HG03521 (cell line): ENCODE measurements at regions not wholly inside any gene's neighbourhood (a gene's known extent, or its start where the extent isn't known, plus 50 kb on each side); places are given as distances from the start of the nearest gene placed in this dataset.
"Not testable (repeated sequence)": the region's sequence is repeated elsewhere in the genome, so short reads cannot be mapped to it uniquely, and the experiment has no call there.

Experiments used
- ATAC-seq: cut with Tn5 transposase; IDR thresholded peaks from one replicate; pipeline ENCODE4 v1.9.1; 2021; ENCODE audit warnings: mild to moderate bottlenecking, moderate library complexity; ENCODE audit not compliant: unreplicated experiment

DNA sequence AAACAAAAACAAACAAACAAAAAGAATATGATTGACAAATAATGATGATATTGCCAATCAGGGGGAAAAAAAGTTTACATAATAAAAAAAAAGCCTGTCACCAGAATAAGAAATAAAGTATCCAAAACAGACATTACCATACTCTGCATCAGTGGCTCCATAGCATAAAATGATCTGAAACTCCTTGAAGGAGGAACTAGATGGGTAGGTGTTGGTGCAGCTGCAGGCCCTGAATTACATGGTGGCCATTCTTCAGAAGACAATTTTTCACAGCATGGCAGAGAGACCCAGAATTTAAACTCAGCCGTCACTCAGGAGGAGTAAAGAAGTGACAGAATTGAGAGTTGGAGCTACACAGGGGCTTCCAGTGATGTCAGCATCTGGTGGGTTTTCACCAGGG lies 60.2 kb downstream of the GLUL start:
- no peak for ATAC-seq

GRCh38 chr1:182330303-182330702 lies 61.3 kb downstream of the GLUL start:
- no peak for ATAC-seq

DNA sequence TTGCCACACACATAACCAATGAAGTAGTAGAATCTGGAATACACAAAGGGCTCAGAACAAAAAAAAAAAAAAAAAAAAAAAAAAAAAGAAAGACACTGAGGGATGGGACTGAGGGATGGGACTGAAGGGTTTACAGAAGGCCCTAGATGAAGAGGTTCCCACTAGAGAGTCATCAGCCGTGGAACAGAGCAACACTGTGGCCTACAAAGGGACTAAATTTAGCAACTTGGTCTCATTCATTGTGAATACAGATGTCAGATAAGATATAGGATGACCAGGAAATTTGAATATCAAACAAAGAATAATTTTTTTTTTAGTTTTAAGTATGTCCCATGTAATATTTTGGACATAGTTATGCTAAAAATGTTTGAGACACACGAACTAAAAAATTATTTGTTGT lies 62.1 kb downstream of the GLUL start:
- no peak for ATAC-seq

DNA sequence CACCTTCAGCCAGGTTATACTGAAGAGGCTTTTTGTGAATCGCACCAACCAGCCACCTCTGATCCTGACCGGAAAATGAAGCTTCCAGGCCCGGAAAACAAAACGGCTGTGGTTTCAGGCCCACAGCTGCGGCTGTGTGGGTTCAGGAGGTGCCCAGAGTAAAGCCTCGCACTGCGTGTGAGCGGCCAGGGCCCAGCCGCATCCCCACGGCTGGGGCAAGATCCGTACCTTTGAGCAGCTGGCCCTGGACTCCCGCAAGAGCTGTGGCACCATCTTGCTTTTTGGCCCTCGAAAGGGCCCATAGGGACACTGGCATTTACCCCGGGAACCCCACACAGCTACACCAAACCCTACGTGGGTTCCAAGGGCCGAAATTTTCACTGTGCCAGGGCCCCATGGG lies 63.0 kb downstream of the GLUL start:
- no peak for ATAC-seq

- no peak for ATAC-seq
Observed at GRCh38 chr1:182325339-182325738, 66.3 kb downstream of the GLUL start.

DNA sequence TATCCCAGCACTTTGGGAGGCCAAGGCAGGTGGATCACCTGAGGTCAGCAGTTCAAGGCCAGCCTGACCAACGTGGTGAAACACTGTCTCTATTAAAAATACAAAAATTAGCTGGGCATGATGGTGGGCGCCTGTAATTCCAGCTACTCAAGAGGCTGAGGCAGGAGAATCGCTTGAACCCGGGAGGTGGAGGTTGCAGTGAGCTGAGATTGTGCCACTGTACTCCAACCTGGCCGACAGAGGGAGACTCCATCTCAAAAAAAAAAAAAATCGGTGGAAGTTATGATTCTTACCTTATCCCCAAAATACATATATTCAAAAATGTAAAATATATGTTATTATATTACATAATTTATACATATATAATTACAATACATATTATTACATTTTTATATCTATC lies 70.1 kb downstream of the GLUL start:
- ATAC-seq = not testable (repeated sequence)

- ATAC-seq = no peak
Observed at GRCh38 chr1:182317611-182318161, 73.9 kb downstream of the GLUL start.

DNA sequence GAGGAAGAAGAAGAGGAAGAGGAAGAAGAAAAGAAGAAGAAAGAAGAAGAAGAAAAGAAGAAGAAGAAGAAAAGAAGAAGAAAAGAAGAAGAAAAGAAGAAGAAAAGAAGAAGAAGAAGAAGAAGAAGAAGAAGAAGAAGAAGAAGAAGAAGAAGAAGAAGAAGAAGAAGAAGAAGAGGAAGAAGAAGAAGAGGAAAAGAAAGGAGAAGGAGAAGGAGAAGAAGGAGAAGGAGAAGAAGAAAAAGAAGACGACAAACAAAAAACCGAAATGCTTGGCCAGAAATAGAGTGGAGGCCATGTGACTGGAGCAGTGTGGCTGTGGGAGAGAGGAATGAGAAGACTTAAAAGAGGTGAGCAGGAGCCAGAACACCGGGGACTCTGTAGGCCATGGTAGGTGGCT lies 75.1 kb downstream of the GLUL start:
- ATAC-seq = not testable (repeated sequence)

- ATAC-seq = no peak
Observed at GRCh38 chr1:182315167-182315556, 76.4 kb downstream of the GLUL start.

GRCh38 chr1:182309631-182310351 lies 81.8 kb downstream of the GLUL start:
- ATAC-seq = no peak

DNA sequence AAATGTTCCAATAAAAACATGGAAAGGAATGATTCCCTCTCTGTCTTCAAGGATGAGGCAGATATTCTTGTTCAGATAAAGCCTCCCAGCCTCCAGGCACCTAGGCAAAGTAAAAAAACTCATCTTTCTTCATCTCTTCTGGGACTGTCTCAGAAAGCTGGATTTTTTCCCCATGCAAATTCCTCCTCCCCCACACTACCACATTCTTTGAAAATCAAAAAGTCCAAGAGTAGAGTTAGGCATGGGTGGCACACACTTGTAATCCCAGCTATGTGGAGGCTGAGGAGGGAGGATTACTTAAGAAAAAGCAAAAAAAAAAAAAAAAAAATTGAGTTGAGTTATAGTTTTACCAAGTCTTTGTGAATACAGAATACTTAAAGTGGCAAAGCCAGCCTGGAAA lies 82.8 kb downstream of the GLUL start:
- ATAC-seq = no peak

DNA sequence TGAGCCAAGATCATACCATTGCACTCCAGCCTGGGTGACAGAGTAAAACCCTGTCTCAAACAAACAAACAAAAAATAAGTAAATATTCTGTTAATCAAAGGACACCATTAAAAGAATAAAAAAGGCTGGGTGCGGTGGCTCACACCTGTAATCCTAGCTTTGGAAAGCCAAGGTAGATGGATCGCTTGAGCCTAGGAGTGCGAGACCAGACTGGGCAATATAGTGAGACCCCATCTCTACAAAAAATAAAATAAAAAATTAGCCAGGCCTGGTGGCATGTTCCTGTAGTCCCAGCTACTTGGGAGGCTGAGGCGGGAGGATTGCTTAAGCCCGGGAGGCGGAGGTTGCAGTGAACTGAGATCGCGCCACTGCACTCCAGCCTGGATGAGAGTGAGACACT lies 84.1 kb downstream of the GLUL start:
- ATAC-seq = not testable (repeated sequence)

DNA sequence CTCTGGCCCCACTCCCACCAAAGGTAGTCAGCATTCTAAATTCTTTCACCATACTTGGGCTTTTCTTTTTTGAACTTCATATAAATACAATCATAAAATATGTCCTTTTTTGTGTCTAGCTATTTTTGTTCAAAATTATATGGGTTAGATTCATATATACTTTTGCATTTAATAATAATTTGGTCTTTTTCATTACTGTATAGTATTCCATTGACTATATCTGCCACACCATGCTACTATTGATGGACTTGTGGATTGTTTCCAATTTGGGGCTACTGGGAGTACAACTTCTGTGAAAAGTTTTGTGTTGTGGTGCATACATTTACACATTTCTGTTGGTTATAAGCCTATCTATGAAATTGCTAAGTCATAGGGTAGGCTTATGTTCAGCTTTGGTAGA lies 85.7 kb downstream of the GLUL start:
- ATAC-seq = no peak

DNA sequence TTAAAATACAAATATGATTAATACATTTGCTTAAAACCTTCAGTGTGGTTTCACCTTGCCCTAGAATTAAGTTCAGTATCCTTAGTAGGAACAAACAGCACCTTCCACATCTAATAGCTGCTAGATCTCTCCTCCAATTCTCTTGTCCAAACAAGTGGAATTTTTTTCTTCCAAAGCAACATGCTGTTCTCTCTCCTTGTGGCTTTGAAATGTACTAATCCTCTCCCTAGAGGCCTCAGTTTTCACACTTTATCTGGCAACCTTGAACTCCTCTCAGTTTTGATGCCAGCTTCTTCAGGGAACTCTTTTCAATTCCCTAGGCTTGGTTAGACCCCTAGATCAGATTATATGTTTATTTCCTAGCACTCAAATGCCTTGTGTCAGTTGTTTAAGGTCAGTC lies 87.0 kb downstream of the GLUL start:
- ATAC-seq = no peak

DNA sequence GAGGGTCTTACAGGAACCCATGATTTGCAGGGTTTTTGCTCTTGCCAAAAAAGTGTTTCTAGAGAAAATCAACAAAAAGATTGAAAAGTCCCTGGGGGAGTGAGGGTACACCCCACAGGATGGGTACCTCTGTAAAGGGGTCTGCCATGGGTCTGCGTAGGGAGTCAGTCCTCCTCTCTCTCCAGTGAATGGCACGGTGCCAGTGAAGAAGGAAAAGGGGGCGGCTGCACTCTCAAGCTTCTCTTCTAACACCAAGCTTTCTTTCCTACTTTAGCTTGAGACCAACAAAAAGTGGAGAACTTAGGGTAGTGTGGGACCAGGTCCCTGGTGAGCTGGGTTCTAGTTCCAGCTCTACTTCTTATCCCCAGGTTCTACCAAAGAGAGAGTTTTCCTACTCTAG lies 87.4 kb downstream of the GLUL start:
- no peak for ATAC-seq

DNA sequence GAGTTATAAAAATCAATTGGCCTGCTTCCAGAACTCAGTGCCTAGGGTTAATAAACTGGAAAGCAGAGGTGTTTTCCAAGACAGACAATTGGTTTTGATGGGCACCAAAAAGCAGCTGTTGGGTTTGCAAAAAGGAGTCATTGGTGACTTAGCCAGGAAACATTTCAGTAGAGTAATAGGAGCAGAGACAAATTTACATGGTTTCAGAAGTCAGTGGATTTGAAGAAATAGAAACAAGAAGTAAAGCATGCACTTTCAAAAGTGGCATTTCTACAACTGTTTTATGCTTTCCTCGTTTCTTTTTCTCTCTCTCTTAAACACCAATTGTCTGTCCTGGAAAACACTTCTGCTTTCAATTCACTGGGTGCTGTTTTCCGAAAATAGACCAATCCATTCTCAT lies 87.8 kb downstream of the GLUL start:
- peak; percentile 60 for ATAC-seq

DNA sequence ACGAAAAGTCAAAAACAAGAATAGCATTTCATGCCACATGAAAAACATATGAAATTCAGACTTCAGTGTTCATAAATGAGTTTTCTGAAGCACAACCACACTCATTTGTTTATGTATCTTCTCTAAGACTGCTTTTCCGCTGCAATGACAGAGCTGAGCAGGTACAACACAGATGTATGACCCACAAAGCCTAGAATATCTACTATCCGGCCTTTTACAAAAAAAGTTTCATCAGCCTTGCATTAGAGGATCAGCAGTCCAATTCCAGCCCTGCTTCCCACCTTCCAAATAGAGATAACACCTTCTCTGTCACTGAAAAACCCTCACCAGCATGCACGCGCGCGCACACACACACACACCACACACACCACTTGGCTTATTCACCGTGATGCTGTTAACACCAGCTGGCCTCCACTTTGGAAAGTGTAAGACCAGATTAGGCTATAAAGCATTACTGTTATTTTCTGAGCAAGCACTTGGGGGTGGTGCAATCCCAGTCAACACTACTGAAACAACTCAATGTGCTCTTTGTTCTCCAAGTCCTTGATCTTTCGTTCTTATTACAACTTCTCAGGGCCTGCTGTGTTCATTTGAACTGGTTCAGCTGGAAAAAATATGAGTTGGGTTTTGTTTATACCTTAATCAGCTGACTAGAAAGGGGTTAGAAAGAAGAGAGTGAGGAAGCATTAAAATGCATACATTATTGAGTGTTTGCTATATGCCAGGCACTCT lies 90.0 kb downstream of the GLUL start:
- ATAC-seq = no peak

DNA sequence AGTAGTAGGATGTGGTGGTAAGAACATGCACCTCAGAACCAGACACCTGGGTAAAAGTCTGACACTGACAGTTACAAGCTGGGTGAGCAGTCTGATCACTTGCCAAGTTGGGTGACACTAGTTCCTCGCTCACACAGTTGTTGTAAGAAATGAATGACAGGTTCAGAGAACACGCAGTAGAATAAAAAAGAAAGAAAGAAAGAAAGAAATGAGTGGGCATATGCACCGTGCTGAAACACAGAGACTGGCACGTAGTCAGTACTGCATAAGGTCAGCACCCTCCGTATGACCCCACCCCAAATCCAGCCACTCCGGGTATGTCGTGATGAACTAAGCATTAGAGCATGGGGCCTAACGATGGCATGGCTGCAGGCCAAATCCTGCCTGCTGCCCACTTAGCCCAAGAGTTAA lies 90.6 kb downstream of the GLUL start:
- no peak for ATAC-seq

- no peak for ATAC-seq
Observed at GRCh38 chr1:182299728-182300616, 91.6 kb downstream of the GLUL start.

GRCh38 chr1:182299054-182299727 lies 92.4 kb downstream of the GLUL start:
- not testable (repeated sequence) for ATAC-seq

- ATAC-seq = no peak
Observed at GRCh38 chr1:182297335-182297734, 94.3 kb downstream of the GLUL start.
